Fibroblast of skin of right biceps (primary cell): ENCODE measurements at regions not wholly inside any gene's neighbourhood (a gene's known extent, or its start where the extent isn't known, plus 50 kb on each side); places are given as distances from the start of the nearest gene placed in this dataset.

Experiments used
- DNase-seq: peaks from one replicate; pipeline ENCODE4 v3.0.0-alpha.2; 2013

DNA sequence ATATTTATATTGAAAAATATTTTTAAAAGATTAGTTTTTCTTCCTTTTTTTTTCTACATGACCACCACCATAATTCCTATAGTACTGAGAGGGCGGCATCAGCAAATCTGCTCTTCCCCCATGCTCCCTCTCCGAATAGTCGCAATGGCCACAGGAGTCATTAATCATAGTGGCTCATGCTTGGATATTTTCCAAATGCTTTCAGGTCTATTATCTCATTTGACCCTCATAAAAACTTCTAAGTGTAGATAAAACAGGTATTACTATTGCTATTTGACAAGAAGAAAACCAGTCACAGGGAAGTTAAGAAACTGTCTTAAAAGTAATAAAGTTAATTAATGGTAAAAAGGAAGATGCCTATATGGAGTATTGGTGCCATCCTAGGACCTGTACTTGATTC is 440.7 kb downstream of the CMPK2 start:
- no peak for DNase-seq

DNA sequence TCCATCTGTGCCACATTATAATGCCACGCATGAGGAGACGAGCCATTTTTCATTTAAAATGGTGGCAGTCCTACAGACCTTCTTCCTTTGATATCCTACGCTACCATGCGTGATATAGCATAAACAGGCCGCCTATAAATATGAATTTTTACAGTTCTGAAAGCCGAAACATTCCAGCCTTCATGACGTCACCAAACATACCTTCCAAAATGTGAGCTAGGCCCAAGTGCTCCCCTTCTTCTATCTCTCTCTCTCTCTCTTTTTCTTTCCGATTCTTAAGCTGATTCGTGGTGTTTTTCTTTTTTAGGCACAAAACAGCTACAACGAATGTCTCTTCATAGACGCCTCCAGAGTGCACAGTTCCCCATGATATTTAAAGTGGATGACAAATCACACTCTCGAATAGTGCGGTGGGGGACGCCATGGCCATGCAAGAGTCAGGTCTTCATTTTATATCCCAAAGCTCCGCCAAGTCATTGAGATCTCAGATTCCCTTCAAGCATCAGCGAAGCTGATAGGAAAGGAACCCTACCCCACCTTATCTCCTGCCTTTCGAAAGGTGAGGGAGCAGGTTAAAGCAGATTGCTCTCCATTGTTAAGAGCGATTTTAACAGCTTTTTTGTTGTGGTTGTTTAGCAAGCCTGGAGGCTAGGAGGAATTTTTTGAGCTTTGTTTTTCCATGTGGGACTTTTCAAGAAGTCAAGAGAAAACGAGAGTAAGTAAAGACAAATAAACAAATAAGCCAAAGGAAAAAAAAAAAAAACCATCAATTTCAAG is 436.3 kb downstream of the CMPK2 start:
- DNase-seq, result no peak

DNA sequence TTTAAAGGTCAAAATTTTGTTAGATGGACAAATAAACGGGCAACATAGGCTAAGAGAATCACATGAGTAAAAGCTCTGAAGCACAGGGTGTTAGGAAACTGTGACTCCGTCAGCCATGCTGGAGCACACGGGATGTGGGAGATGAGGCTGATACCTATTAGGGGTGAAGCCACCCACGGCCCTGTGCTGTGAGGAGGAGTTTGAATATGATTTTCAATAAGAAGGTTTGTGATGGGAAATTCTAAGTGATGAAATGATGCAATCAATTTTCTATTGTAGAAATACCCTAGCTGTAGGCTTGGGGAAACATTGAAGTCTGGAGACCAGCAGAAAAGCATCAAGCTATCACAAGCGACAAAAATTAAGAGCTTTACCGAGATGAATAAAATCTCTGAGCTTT is 431.3 kb downstream of the CMPK2 start:
- no peak for DNase-seq

DNA sequence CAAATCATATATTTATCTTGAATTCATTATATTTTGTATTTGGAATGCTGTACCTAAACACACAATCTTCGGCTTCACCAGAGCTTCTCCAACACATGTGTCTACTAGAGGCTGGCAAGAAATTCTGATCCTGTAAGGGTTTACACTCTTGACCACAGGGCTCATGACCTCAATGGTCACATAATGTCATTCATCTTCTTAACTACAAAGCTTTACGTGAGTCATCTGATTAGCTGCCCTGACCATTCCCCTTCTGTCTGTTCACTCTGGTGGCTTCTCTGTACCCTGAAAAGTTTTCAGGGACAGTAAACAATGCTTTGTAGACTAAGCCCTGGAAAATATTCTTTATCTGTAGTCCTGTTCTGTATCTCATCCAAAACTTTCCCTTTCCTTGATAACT is 423.9 kb downstream of the CMPK2 start:
- no peak for DNase-seq

DNA sequence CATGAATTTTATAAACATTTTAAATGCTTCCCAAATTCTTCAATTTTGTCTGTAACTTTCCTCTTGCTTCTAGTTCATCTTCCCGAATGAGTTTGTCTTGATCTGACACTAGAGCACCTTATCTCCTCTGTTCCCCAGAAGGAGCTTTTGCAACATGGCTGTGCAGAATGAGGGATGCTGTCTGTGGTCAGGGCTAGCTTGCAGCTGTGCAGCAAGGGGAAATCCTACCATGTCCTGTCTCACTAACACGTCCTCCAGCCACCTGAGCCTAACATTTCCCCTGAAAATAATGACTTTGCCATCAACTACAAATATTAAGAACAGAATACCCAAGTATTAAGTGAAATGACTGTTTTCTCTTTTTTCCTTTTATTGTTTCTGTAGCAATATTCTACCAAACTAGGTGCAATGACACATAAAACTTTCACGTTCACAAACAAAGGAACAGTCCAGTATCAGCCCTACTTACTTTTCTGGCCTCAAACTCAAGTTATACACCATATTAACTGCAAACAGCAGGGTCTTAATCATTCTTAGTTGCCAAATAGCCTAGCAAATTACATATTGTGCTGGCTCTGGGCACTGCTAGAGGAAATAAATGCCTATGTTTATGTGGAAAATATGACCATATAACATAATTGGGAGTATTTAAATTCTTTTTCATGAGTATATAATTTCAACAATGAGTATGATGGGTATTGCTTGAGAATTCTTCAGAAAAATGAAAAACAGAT is 423.3 kb downstream of the CMPK2 start:
- DNase-seq, result no peak

DNA sequence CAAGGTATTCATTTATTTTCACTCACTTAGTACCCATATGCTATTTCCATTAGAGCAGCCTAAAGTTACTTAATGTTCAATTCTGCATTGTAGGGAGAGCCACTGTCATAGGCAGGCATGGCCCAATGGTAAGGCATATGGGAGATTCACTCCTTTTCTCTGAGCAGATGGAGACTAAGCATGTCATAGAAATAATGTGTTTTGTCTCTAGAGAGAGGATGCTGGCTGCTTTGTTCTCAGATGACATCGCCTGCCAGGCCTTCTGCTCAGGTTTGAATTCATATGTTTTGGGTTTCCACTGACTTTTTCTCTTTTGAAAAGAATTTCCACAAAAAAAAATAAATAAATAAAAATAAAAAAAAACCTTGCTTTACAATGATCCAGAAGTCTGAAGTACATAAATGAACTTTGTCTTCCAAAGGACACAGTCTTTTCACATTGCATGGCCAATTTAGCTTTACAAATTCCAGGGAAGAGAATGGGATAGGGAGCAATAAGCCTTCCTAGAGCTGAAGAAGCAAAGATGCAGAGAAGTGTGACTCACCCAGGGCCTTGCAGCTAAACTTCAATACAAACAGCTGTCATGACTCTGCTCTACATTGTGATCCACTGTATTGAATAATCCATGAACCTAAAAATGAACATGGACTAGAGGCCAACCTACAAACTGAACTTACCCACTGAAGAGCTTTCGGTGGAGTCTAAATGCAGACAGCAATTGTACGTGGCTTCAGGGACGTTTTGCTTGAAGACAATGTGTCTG is 422.5 kb downstream of the CMPK2 start:
- peak; percentile 20 for DNase-seq

DNA sequence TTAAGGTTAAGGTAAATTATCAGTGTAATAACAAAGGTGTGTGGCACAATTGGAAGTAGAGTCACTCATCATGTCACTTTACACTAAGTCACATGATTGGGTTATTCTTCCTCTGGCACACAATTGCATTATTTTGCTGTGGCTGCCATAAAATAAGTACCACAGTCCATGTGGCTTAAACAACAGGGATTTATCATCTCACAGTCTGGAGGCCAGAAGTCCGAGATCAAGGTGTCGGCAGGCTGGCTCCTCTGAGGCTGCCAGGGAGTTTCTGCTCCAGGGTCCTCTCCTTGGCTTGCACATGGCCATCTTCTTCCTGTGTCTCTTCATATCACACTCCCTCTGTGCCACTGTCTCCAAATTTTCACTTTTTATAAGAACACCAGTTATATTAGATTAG is 421.2 kb downstream of the CMPK2 start:
- no peak for DNase-seq

DNA sequence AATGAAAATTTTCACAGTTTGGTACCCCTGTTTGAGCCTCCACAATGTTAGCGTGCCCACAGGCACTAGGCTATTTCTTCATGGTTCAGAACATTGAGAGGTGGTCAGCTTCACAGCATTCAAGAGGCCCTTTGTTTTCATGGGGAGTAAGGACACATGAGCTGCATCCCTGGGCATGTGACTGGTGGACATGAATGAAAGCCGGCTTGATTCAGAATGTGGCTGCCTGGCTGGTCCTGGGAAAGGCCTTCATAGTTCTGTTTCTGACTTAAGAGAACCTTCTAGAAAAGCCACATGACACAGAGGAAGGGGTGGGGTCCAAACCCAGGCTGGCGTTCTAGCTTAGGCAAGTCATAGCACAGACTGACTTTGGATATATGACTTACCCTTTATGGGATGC is 420.6 kb downstream of the CMPK2 start:
- DNase-seq, result no peak

DNA sequence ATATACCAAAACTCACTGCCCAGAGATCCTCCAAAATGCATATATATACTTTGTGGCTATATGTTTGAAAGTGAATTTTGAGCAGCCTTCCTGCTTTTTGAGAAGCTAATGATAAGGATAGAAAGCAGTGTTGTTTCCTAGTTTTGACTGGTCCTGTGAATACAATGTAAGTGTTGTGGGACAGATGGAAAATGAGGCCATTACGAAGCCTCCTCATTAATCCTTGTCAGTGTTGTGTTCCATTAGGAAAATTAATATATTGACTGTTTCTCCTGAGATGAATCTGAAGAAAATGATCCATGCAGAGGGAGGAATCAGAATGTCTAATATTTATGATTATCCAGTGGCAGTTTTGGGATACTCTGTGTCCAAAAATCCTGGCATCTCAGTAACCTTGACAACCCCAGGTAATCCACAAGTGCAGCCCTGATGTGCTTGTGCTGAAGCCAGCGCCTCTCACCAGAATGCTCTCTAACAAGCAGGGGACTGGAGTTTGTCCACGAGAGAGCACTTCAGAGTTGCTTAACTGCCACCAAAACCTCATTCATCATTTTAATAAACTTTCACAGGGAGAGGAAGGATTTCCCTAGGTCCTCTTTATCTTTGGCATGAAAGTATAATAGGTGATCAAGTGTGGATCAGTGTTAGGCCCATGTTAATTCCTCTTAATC is 418.6 kb downstream of the CMPK2 start:
- no peak for DNase-seq

DNA sequence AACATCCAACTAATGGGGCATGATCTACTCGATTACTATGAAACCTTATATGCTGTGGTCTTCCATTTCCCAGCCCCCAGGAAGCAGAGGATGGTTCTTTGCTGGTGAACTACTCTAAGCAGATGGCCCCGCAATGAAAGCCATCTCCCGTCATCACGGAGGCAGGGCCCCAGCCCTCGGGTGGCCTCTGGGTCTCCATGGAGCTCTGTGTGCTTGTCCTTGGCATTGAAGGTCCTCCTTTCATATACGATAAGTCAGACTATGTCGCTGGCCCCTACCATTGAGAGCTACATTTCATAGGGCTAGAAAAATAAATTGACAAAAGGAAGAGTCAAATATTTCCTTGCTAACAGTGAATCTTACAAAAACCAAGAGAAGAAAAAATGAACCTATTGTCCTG is 416.8 kb downstream of the CMPK2 start:
- DNase-seq, result no peak

DNA sequence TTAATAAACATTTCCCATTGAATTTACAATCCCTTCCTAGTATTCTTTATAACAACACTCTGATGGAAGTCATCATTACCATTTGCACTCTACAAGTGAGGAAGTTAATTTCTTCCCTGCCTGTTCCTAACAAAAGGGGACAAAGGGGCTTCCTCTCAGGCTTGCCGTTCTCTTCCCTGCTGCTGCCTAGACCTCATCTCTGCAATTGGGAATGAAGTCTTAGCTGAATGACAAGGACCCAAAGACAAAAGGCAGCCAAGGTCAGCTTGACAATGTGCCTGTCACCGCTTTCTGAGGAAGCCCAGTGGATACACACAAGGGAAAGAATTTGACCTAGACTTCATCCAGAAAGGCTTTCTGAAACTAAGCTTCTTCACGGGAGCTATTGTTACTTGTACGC is 416.4 kb downstream of the CMPK2 start:
- DNase-seq, result no peak

DNA sequence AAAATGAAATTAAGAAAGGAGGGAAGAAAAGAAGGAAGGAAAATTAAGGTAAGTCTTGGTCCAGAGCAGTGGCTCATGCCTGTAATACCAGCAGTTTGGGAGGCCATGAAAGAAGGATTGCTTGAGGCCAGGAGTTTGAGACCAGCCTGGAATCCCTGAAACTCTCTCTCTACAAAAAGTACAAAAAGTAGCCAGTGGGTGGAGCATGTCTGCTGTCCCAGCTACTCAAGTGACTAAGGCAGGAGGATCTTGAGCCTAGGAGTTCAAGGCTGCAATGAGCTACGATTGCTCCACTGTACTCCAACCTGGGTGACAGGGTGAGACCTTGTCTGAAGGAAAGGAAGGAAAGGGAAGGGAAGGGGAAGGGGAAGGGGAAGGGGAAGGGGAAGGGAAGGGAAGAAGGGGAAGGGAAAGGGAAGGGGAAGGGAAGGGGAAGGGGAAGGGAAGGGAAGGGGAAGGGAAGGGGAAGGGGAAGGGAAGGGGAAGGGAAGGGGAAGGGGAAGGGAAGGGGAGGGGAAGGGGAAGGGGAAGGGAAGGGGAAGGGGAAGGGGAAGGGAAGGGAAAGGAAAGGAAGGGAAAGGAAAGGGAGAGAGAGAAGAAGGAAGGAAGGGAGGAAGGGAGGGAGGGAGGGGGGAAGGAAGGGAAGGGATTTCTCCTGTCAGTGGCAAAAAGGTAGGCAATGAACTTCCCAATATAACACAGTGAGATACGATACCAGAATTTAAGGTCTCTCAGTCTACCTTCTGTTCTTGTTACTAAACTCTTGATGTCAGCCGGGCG is 412.8 kb downstream of the CMPK2 start:
- peak; percentile 33 for DNase-seq

DNA sequence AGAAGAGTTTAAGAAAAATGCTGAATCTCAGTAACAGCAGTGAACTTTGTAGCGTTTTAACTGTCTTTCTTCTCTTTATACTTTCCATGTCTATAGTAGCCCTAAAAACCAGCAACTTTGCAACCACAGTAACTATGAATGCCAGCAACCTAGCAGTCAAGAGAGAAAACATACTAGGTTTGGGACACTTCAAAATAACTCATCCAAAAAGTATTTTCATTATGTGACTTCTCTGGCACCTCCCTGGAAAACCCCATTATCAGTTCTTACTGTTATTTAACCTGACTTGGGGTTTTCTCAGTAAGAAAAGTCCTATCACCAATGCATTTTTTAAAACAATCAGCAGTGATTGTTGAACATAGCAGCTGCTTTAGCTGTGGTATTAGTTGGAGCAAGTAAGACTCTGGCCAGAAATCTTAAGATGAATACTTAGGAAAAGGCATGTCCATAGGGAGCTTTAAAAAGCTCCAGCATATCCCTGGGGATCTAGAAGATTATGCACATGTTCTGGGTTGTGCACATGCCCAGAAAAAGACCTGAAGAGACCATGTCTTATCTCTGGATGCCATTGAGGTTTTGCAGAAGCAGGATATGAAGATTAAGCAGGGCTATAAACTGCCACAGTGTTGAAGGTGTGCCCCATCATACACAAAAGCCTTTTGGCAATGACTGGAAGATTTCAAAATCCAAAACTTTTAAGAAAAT is 411.3 kb downstream of the CMPK2 start:
- DNase-seq, result no peak

DNA sequence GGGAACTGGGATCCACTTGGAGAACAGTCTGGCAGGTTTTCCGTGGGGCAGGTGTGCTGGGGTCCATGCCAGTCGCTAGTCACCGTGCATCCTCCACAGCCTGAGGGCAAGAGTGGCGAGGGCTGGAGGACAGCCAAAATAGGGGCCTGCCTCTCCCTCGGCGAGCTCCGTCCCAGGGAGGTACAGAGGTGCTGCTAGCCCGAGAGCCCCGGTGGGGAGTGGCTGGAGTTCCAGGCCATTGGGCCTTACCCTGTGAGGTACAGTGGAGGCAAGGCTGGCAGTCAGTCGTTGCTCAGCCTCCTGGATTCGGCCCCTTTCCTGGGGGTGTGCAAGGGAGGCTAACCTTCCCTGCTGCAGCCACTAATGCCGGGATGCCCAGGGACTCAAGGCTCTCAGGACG is 406.6 kb downstream of the CMPK2 start:
- DNase-seq, result no peak

DNA sequence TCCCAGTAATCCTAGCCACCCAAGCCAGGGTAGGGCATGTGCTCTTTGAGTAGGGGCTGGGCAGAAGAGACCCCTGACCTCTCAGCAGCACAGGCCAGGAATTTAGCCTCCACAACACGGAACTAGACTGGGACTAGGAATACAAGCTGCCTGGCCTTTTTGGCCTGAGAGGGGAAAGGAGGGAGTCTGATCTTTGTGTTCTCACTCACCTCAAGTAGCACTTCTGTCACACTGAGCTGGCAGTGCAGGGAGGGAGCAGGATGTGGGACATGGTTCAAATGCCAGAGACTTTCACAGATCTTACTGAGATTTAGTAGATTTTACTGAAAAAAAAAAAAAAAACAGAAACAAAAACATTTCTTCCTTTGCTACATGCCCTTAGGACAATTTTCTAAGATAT is 395.2 kb downstream of the CMPK2 start:
- no peak for DNase-seq

DNA sequence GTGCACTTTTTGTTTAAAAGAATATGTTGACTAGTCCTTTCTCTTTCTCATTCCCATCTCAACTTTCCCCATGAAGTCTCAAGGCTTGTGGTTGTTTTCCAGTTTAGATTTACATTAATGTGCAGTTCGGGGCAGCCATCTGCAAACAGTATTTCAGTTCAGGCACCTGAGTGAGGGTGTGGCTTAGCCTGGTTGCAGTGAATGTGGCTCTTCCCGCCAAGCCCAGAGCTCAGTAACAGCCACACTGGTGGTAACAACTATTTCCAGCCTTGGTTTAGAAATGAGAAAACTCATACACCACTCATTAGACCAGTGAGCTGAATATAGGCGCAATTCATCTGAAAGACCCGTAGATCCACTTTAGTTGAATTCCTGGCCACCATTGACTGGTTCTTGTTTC is 394.3 kb downstream of the CMPK2 start:
- no peak for DNase-seq

DNA sequence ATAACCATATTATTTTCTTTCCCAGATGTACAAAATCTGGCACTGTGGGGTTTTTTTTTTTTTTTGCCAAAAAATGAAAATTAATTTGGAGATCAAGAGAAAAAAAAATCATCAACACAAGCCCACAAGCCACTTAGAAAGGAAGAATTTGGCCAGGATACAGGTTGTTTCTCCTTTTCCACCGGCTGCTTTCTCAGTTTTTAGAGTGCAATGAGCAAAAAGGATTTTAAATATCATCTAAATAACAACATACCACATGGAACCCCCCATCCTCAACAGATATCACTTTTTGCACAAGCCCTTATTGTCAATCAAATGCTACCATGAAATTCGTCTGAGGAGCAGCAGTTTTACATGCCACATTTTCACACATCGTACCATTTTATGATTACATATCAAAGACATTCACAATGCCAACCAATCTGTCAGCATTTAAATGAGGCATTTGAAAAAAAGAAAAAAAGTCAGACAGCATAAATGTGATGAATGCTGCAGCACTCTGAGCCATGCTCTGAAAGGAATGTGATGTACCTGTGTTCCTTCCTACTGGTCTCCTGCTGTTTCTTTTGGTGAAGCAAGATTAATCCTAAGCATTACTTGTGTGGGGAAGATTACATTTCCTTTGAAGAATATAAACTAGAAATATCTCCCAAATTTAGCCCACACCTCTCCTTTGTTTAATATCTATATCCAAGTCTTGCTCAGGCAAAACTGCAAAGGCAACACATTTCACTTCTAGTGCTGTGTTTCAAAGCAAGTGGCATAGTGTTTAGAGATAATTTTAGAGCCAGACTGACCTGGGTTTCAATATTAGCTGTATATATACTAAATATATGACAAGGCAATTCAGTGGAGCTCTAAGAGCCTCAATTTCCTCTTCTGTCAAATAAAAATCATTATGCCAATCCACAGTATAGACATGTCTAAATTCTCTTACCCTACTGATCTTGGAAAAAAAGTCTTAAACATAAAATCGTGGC is 391.3 kb downstream of the CMPK2 start:
- DNase-seq, result no peak

DNA sequence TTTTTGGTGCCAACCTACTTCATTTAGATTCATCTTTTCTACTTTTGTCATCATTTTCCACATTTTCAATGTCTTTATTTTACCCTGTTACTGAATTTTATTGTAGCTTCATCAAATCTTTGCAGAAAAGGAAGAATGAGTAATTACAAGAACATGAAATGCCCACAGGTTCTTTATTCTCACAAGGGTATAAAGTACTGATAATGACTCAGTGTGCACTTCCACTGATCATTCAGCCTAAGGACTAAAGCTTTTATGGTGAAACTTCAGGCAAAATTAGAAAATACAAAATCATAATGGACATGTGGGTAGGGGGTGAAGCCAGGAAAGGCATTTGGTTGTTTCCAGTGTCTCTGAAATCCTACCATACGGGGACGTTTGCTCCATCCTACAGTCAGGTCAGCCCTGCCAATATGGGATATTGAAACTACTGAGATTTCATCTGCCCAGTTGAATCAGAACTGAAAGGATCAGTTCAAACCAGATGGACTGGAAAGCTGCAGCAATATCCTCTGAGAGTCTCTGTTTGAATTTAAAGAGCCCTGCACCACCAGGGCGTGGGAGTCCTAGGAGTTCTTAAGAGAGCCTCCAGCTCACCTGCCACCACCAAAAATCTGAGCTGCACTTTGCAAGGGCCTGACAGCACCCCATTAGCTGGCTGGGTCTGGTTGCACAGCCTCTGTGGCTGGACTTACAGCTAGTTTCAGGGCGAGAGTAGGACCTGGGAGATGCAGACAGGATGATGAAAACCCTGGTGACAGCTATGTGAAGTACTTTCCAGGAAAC is 390.4 kb downstream of the CMPK2 start:
- DNase-seq, result no peak

DNA sequence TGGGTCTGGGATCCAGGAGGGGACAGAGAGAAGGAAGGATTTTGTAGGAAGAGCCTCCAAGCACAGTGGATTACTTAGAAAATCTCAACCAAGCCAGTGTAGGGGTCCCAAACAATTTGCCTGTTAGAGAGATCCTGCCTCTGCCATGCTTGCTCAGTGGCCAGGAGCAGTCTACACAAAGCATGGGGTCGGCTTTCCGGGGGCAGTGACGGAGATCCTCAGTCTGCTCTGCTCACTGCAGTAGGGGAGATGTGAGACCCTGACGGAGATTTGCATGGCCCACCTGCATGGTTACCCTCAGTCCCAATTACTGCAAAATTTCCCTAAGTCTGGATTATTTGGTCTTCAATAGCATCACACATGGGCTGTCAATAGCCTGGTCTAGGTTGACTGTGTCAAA is 385.2 kb downstream of the CMPK2 start:
- no peak for DNase-seq

DNA sequence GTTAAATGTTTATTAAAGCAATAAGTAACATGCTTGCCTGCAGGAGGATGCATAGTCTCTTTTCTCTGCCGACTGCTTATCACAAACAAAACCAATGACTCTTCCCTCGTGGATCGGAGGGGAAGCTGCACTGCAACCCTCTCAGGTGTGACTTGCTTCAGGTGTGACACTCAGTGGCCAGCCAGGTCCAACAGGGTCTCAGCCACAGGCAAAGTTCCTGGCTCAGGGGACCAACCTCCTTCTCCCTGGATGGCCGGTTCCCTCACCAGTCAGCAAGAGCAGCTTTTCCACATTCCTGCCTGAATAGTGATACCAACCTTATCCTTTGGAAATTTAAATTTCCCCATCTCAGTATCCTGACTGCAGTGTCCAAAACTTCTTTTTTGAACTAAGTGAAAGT is 383.5 kb downstream of the CMPK2 start:
- DNase-seq, result no peak
